ENCODE measurements at regions not wholly inside any gene's neighbourhood (a gene's known extent, or its start where the extent isn't known, plus 50 kb on each side); places are given as distances from the start of the nearest gene placed in this dataset.

- TF ChIP-seq CTCF (conservative IDR thresholded peaks at IDR 0.05) = no peak
- TF ChIP-seq EZH2 (IDR thresholded peaks at IDR 0.05; ENCODE audit: low read depth) = no peak
Measured at GRCh38 chr17:77719806-77720205, 238.7 kb upstream of the TNRC6C start.
